IPS-20b (cell line): ENCODE measurements at regions not wholly inside any gene's neighbourhood (a gene's known extent, or its start where the extent isn't known, plus 50 kb on each side); places are given as distances from the start of the nearest gene placed in this dataset.
"Not testable (repeated sequence)": the region's sequence is repeated elsewhere in the genome, so short reads cannot be mapped to it uniquely, and the experiment has no call there.

Experiments
- H3K27ac ChIP-seq: one replicate; pipeline ENCODE4 v1.5.1; 2013; ENCODE audit warnings: low read length
- H3K27me3 ChIP-seq: 2 replicates; pipeline ENCODE4 v1.6.1; 2013; ENCODE audit warnings: mild to moderate bottlenecking, low read length, inconsistent platforms; ENCODE audit not compliant: insufficient read depth
- H3K36me3 ChIP-seq: 2 replicates; pipeline ENCODE4 v1.6.1; 2013; ENCODE audit warnings: low read depth, mild to moderate bottlenecking, inconsistent platforms, low read length, moderate library complexity; ENCODE audit not compliant: insufficient read depth
- H3K4me1 ChIP-seq: 2 replicates; pipeline ENCODE4 v1.6.1; 2013; ENCODE audit warnings: mild to moderate bottlenecking, control low read depth, inconsistent platforms, low read length, moderate library complexity; ENCODE audit not compliant: insufficient read depth
- H3K4me3 ChIP-seq: 2 replicates; pipeline ENCODE4 v1.5.1; 2013; ENCODE audit warnings: mild to moderate bottlenecking, low read length, inconsistent platforms
- H3K9ac ChIP-seq: 2 replicates; pipeline ENCODE4 v1.6.1; 2013; ENCODE audit warnings: low read depth, mild to moderate bottlenecking, inconsistent platforms, low read length, moderate library complexity
- H3K9me3 ChIP-seq: 2 replicates; pipeline ENCODE4 v1.6.1; 2013; ENCODE audit warnings: mild to moderate bottlenecking, low read depth, low read length, inconsistent platforms; ENCODE audit not compliant: insufficient read depth

DNA sequence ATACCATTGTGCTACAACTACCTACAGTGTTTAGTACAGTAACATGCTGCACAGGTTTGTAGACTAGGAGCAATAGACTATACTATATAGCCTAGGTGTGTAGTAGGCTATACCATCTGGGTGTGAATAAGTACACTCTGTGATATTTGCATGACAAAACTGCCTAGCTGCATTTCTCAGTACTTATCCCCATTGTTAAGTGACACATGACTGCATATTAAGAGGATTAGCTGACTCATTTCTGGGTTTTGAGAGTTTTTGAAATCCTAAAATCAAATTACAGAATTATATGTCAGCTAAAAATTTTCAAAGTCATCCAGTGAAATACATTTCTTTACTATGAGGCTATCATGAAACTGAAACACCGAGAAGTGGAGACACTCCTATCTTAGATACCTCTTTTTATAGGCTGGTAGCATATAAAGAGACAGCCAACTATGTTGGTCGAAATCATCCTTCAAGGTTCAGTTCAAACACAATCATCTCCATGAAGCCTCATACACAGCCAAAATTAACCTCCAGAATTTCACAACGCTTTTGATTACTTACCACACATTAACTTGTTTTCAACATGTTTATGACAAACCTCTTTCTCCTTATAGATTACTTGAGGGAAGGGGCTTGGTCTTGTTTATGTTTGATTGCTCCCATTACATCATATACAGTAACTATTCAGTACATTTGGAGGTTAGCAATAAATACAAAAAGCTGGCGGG, 89.8 kb upstream of the ANK3 start:
- H3K27me3 ChIP-seq = no peaks in the 10 kb centered on the region
- H3K36me3 ChIP-seq = no peaks in the 10 kb centered on the region
- no peaks in the 10 kb centered on the region for H3K9me3 ChIP-seq
- H3K4me3 ChIP-seq = peak overlapping the region; percentile 18; the same call in 1 of the 2 replicates
- peaks cover 19% of the 10 kb centered on the region for H3K4me1 ChIP-seq
- H3K27ac ChIP-seq = no peak overlapping the region
- H3K9ac ChIP-seq = no peak overlapping the region

DNA sequence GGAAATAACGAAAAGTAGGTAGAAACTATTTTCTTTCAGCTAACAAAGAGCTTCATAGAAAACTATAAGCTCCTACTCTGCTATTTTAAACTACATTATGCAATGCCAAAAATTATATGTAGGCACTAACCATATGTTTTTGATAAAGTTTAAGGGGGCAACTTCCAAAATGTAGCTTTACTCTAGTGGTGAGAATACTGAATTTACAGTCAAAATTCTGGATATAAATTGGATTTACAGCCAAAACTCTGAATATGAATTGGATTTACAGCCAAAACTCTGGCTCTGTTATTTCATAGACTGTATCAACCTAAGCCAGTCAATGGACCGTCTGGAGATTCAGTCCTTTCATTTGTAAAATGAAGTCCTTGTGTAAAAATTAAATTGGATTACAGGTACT, 86.8 kb upstream of the ANK3 start:
- Histone ChIP-seq H3K4me3 (no peak overlapping the region), H3K9me3 (no peaks in the 10 kb centered on the region), H3K36me3 (no peaks in the 10 kb centered on the region), H3K27me3 (no peaks in the 10 kb centered on the region), H3K4me1 (peaks cover 19% of the 10 kb centered on the region), H3K9ac (no peak overlapping the region), H3K27ac (no peak overlapping the region)

DNA sequence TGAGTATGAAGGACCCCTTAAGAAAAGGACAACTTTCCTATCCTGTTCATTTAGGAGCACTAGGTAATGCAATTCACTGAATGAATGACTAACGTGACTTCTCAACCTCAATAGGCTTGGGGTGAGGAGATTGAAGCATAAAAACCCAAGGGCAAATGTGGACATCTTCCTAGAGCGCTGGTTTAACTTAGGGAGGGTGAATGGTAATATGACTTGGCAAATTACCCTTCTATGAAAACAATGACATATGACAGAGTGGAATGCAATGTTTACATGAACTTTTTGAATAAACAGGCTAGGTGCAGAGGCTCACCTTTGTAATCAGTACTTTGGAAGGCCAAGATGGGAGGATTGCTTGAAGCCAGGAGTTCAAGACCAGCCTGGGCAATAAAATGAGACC, 83.9 kb upstream of the ANK3 start:
- Histone ChIP-seq H3K4me1 (no peaks in the 10 kb centered on the region), H3K27ac (no peak overlapping the region)

DNA sequence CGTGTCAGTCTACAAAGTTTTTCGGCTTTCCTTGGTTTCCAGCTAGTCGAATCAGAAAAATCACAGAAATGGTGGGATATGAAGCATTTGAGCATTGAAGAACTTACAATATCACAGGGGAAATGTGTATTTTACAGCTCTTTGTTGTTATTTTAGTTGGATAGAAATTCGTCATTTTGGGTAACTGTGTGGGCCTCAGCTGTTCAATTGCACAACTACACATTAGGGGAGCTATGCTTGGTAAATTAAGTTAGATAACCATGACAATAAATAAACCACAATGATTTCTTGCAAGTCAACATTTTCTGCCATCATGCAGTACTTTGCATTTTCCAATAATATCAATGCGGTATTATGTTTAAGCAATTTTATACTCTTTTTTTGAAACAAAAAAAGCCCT, 80.4 kb upstream of the ANK3 start:
- H3K9me3 ChIP-seq = no peaks in the 10 kb centered on the region
- no peaks in the 10 kb centered on the region for H3K4me1 ChIP-seq
- no peak overlapping the region for H3K9ac ChIP-seq
- no peaks in the 10 kb centered on the region for H3K27me3 ChIP-seq
- H3K27ac ChIP-seq = no peak overlapping the region
- no peaks in the 10 kb centered on the region for H3K36me3 ChIP-seq
- no peak overlapping the region for H3K4me3 ChIP-seq

More for the DNA sequence above, 83.9 kb upstream of the ANK3 start:
- no peak overlapping the region for H3K9ac ChIP-seq
- H3K4me3 ChIP-seq = no peak overlapping the region
- no peaks in the 10 kb centered on the region for H3K27me3 ChIP-seq
- H3K9me3 ChIP-seq = no peaks in the 10 kb centered on the region
- no peaks in the 10 kb centered on the region for H3K36me3 ChIP-seq

DNA sequence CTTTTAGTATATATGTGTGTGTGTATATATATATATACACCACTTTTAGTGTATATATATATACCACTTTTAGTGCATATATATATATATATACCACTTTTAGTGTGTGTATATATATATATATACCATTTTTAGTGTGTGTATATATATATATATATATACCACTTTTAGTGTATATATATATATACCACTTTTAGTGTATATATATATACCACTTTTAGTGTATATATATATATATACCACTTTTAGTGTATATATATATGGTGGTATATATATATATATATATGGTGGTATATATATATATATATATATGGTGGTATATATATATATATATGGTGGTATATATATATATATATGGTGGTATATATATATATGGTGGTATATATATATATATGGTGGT, 79.5 kb upstream of the ANK3 start:
- not testable (repeated sequence) for H3K9me3 ChIP-seq, H3K27ac ChIP-seq, H3K4me1 ChIP-seq, H3K9ac ChIP-seq, H3K27me3 ChIP-seq, H3K36me3 ChIP-seq, H3K4me3 ChIP-seq

DNA sequence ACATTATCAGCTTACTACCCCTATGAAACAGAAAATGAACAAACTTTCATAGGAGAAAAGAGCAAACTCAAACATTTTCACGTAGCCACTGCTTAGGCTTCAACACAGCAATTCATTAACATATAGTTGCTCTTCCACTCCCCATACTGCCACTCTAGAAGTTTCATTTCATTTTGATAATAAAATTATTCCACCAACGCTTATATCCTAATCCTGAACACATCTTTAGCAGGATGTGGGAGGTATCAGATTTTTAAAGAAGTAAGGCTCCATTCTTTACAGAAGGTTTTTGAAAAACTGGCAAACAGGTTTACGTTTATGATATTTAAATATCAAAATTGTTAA, 77.5 kb upstream of the ANK3 start:
- Histone ChIP-seq H3K9me3 (no peaks in the 10 kb centered on the region), H3K9ac (no peak overlapping the region), H3K27ac (no peak overlapping the region), H3K36me3 (no peaks in the 10 kb centered on the region), H3K4me1 (no peaks in the 10 kb centered on the region; the same call in 1 of the 2 replicates), H3K4me3 (no peak overlapping the region), H3K27me3 (no peaks in the 10 kb centered on the region)

DNA sequence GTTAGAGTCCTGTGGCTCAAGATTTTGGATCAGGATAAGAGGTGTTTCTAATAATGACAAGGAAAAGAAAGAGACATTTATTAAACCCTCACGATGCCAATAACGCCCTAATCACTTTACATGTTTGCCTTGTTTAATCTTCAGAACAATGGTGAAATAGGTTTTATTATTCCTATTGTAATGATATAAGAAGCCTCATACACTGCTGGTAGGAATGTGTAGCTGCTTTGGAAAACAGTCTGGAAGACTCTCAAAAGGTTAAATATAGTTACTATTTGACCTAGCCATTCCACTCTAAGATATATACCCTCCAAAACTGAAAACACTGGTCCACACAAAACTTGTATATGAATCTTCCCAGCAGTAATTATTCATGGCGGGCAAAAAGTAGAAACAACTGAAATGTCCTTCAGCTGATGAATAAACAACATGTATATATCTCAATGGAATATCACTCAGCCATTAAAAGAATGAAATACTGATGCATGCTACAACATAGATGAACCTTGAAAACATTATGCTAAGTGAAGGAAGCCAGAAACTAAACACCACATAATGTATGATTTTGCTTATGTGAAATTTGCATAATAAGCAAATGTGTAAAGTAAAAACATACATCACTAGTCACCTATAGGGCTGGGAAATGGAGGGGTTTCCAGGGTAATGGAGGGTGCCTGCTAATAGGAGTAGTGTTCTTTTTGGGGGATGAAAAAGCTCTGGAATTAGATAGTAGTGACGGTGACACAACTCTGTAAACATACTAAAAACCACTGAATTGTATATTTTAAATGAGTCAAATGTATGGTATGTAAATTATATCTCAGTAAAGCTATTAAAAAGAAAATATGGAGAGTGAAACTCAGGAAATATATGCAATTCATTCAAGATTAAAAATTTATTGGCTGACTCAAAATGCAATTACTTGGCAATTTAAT, 76.9 kb upstream of the ANK3 start:
- Histone ChIP-seq H3K9ac (no peak overlapping the region), H3K4me3 (no peak overlapping the region), H3K27ac (no peak overlapping the region), H3K36me3 (no peaks in the 10 kb centered on the region), H3K4me1 (no peaks in the 10 kb centered on the region; the same call in 1 of the 2 replicates), H3K9me3 (no peaks in the 10 kb centered on the region), H3K27me3 (no peaks in the 10 kb centered on the region)

DNA sequence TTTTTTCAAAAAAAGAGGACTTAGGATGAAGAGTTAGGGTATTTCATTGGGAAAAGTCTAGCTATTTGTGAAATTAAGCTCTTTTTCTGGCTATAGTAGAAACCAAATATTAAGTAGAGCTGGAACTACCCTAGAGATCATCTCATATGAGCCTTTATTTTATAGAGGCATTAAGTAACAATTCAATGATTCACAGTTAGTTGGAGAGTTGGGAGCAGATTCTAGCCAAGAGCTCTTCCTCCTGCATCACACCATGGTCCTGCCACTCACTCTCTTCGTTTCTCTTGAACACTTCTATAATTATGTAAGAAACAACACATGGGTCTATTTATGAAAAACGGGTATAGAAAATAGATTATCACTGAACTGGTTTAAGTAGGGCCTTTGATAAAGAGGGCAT, 76.1 kb upstream of the ANK3 start:
- no peaks in the 10 kb centered on the region for H3K27me3 ChIP-seq
- H3K36me3 ChIP-seq = no peaks in the 10 kb centered on the region
- H3K4me3 ChIP-seq = no peak overlapping the region
- H3K9me3 ChIP-seq = no peaks in the 10 kb centered on the region
- H3K9ac ChIP-seq = no peak overlapping the region
- H3K4me1 ChIP-seq = no peaks in the 10 kb centered on the region; the same call in 1 of the 2 replicates
- H3K27ac ChIP-seq = no peak overlapping the region

DNA sequence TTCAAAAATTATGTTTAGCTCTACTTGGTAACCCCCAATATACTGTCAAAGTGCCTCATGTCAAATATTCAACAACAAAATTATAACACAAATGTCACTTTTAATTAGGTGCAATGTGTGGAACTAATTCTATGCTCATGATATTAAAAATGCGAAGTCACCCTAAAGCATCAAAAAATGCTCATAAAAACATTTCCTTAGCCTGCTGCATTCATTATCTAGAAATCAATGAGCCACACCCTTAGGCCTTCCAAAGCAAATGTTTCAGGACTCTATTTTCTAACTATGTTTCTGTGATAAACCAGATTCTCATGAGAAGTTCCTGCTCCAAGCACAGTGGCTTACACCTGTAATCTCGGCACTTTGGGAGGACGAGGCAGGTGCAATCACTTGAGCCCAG, 75.0 kb upstream of the ANK3 start:
- Histone ChIP-seq H3K36me3 (no peaks in the 10 kb centered on the region), H3K9me3 (no peaks in the 10 kb centered on the region), H3K4me1 (no peaks in the 10 kb centered on the region; the same call in 1 of the 2 replicates), H3K9ac (no peak overlapping the region), H3K4me3 (no peak overlapping the region), H3K27ac (no peak overlapping the region), H3K27me3 (no peaks in the 10 kb centered on the region)

DNA sequence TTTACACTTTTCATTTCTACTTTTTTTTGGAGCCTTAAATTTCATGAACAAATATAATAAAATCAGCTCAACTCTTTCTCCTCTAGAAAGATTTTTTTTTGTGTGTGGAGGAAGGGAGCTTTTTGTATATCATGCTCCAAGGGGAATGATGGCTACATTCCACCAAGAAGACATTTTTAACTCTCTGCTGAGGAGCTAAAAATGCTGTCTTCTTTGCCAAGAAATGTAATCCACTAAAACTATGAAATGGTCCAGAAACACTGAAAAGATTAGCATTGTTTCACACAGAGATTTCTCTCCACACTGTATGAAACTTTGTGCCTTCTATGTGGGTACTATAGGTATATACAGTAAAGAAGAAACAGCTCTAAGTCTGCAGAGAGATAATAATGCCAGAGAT, 74.1 kb upstream of the ANK3 start:
- Histone ChIP-seq H3K27ac (no peak overlapping the region), H3K9ac (no peak overlapping the region), H3K4me1 (no peaks in the 10 kb centered on the region; the same call in 1 of the 2 replicates), H3K4me3 (no peak overlapping the region), H3K9me3 (no peaks in the 10 kb centered on the region), H3K27me3 (no peaks in the 10 kb centered on the region), H3K36me3 (no peaks in the 10 kb centered on the region)

DNA sequence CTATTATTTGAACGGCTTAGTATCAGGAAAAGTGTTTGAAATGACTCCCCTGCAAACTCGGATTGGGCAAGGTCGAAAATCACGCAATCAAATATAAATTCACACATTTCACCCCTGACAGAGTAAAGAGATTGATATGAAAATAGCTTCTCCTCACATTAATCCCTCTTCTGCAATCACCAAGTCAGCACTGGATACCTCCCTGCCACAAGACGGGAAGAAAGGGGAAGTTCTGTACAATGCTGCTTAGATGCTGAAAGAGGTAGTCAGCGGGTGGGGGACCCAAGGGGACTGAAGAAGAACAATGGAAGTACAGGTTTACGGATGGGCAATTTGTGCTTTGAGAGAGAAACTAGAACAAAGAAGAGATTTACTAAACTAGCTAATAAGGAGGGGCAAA, 72.0 kb upstream of the ANK3 start:
- H3K36me3 ChIP-seq = no peaks in the 10 kb centered on the region
- no peak overlapping the region for H3K4me3 ChIP-seq
- H3K9ac ChIP-seq = no peak overlapping the region
- H3K9me3 ChIP-seq = no peaks in the 10 kb centered on the region
- H3K27ac ChIP-seq = no peak overlapping the region
- no peaks in the 10 kb centered on the region for H3K27me3 ChIP-seq
- H3K4me1 ChIP-seq = no peaks in the 10 kb centered on the region; the same call in 1 of the 2 replicates
